Testis (tissue), 2 donors: ENCODE measurements at regions not wholly inside any gene's neighbourhood (a gene's known extent, or its start where the extent isn't known, plus 50 kb on each side); places are given as distances from the start of the nearest gene placed in this dataset.

Experiments used
- CTCF ChIP-seq, 3 experiments: fragments of 450-650 bp in 2 of 3; fragments of 200-600 bp in 1 of 3; sonication (generic) in 1 of 3; IDR thresholded peaks; one replicate each; pipeline ENCODE4 v1.5.1; 2016 to 2019; ENCODE audit warnings: antibody characterized with exemption in 3 of 3, mild to moderate bottlenecking in 2 of 3, moderate library complexity in 1 of 3
- POLR2A ChIP-seq: fragments of 450-650 bp; IDR thresholded peaks from one replicate; pipeline ENCODE4 v1.6.1; 2017; ENCODE audit warnings: antibody characterized with exemption, mild to moderate bottlenecking, moderate library complexity

- TF ChIP-seq CTCF (IDR thresholded peaks at IDR 0.05) = no peak
- TF ChIP-seq POLR2A = no peak
These were observed 404.5 kb downstream of the GBA3 start for GRCh38 chr4:23097251-23097650.
